Karpas-422 (cell line): ENCODE measurements at regions not wholly inside any gene's neighbourhood (a gene's known extent, or its start where the extent isn't known, plus 50 kb on each side); places are given as distances from the start of the nearest gene placed in this dataset.

Experiments
- DNase-seq: peaks from one replicate; pipeline ENCODE4 v3.0.0-alpha.2; 2015
- H2AFZ ChIP-seq: fragments of 200-600 bp; sonication (generic); 2 replicates; pipeline ENCODE4 v1.6.1; 2014; ENCODE audit warnings: antibody characterized with exemption, low read length, mixed read lengths
- H3K27ac ChIP-seq: fragments of 200-600 bp; sonication (generic); 2 replicates; pipeline ENCODE4 v1.5.1; 2014; ENCODE audit warnings: mild to moderate bottlenecking, low read length, moderate library complexity
- H3K27me3 ChIP-seq: fragments of 200-600 bp; sonication (generic); 2 replicates; pipeline ENCODE4 v1.6.1; 2014; ENCODE audit warnings: low read length, mixed read lengths
- H3K36me3 ChIP-seq: fragments of 200-600 bp; sonication (generic); 2 replicates; pipeline ENCODE4 v1.6.1; 2014; ENCODE audit warnings: low read length, mixed read lengths; ENCODE audit not compliant: insufficient read depth
- H3K4me1 ChIP-seq: fragments of 200-600 bp; sonication (generic); 2 replicates; pipeline ENCODE4 v1.6.1; 2014; ENCODE audit warnings: mild to moderate bottlenecking, low read length, mixed read lengths
- H3K4me2 ChIP-seq: fragments of 200-600 bp; sonication (generic); 2 replicates; pipeline ENCODE4 v1.6.1; 2014; ENCODE audit warnings: low read length, low read depth, mild to moderate bottlenecking; ENCODE audit not compliant: poor library complexity, severe bottlenecking
- H3K4me3 ChIP-seq: fragments of 200-600 bp; sonication (generic); 2 replicates; pipeline ENCODE4 v1.5.1; 2014; ENCODE audit warnings: mild to moderate bottlenecking, antibody characterized with exemption, low read length, mixed read lengths
- H3K79me2 ChIP-seq: fragments of 200-600 bp; sonication (generic); 2 replicates; pipeline ENCODE4 v1.6.1; 2014; ENCODE audit warnings: mild to moderate bottlenecking, low read length, mixed read lengths
- H3K9ac ChIP-seq: fragments of 200-600 bp; sonication (generic); 2 replicates; pipeline ENCODE4 v1.6.0; 2014; ENCODE audit warnings: low read length
- H3K9me2 ChIP-seq: fragments of 200-600 bp; sonication (generic), shearing (Covaris generic); replicated peaks from 2 replicates; pipeline ENCODE4 v1.6.0; 2014; ENCODE audit warnings: mild to moderate bottlenecking, low read length, moderate library complexity; ENCODE audit not compliant: insufficient read depth
- H3K9me3 ChIP-seq: fragments of 300-700, 200-600 bp; sonication (generic); 2 replicates; pipeline ENCODE4 v1.6.1; 2014; ENCODE audit warnings: low read length, mixed read lengths
- H4K20me1 ChIP-seq: fragments of 200-600 bp; sonication (generic); 2 replicates; pipeline ENCODE4 v1.6.1; 2014; ENCODE audit warnings: mild to moderate bottlenecking, antibody characterized with exemption, low read length, low read depth; ENCODE audit not compliant: insufficient read depth

DNA sequence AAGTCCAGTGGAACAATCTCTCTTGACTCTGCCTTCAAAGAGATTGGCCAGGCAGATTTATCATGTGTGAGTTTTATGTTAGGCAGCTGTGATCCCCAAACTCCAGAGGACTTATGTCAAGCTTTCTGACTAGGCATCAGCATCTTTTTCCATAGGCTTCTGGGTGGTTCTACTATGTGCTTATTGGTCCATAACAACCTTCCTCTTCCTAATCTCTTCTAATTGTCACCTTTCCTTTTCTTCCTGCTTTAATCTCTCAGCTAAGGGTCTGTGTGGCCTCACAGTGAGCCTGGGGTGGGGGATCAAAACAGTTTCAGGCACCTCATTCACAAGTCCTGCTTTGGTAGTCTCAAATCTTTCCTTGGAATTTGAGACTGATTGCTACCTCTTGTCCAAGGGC, 170.9 kb upstream of the CHD1 start:
- H3K79me2 ChIP-seq: no peaks in the 10 kb centered on the region
- no peak overlapping the region for H2AFZ ChIP-seq
- no peaks in the 10 kb centered on the region for H4K20me1 ChIP-seq
- no peak overlapping the region for H3K4me2 ChIP-seq
- no peaks in the 10 kb centered on the region for H3K36me3 ChIP-seq
- DNase-seq: no peak
- H3K9ac ChIP-seq: no peak overlapping the region
- no peaks in the 10 kb centered on the region for H3K9me2 ChIP-seq
- no peak overlapping the region for H3K4me3 ChIP-seq
- no peaks in the 10 kb centered on the region for H3K4me1 ChIP-seq
- H3K9me3 ChIP-seq: no peaks in the 10 kb centered on the region
- H3K27ac ChIP-seq: no peak overlapping the region
- no peaks in the 10 kb centered on the region for H3K27me3 ChIP-seq

DNA sequence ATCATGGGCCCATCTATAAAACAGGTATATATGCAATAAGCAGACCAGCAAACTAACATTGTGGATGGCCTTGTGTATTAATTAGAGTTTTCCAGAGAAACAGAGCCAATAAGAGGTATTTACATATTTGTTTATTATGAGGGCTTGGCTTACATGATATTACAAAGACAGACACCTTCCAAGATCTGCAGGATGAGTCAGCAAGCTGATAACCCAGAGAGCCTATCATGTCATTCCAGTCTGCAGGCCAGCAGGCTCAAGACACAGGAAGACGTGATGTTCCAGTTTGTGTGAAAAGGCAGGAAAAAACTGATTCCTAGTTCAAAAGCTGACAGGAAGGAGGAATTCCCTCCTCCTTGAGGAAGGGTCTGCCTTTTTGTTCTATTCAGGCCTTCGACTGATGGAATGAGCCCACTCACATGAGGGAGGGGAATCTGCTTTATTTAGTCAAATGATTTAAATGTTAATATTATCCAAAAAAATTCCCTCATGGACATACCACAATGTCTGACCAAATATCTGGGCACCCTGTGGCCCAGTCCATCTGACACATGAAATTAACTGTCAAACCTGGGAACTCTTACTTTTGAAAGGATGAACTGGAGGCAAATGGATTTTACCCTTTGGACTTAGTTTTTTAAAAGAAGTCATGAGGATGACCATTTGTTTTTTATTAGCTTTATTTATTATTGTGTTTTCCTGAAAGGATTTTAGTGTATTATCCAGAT, 161.2 kb upstream of the CHD1 start:
- no peak overlapping the region for H3K9ac ChIP-seq
- no peaks in the 10 kb centered on the region for H3K9me2 ChIP-seq
- no peaks in the 10 kb centered on the region for H3K9me3 ChIP-seq
- H3K4me2 ChIP-seq: no peak overlapping the region
- H3K36me3 ChIP-seq: no peaks in the 10 kb centered on the region
- no peaks in the 10 kb centered on the region for H3K27me3 ChIP-seq
- no peak overlapping the region for H3K4me3 ChIP-seq
- no peak overlapping the region for H3K27ac ChIP-seq
- no peaks in the 10 kb centered on the region for H4K20me1 ChIP-seq
- no peak for DNase-seq
- H3K4me1 ChIP-seq: no peaks in the 10 kb centered on the region
- H3K79me2 ChIP-seq: no peaks in the 10 kb centered on the region
- no peak overlapping the region for H2AFZ ChIP-seq

DNA sequence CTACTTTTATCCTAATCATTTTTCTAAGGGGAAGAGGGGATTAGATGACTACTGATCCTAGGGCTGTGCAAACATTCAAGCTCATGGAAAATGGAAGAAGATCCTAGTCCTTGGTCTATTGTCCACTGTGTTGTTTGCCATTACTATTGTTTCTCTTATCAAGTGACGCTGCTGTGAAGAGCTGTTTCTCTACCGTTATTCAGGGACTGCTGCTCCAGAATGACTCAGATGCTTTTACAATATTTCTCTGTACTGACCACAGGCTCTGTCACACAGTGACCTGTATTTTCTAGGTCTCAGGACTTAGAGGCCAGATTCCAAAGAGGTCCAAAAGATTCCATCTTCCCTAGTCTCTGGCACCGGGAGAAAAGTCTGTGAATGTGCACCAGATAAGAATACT, 159.5 kb upstream of the CHD1 start:
- H3K27ac ChIP-seq: no peak overlapping the region
- H3K9me3 ChIP-seq: no peaks in the 10 kb centered on the region
- no peaks in the 10 kb centered on the region for H3K36me3 ChIP-seq
- no peak overlapping the region for H2AFZ ChIP-seq
- H3K4me1 ChIP-seq: no peaks in the 10 kb centered on the region
- H3K79me2 ChIP-seq: no peaks in the 10 kb centered on the region
- H3K9ac ChIP-seq: no peak overlapping the region
- no peak for DNase-seq
- H3K9me2 ChIP-seq: no peaks in the 10 kb centered on the region
- no peaks in the 10 kb centered on the region for H4K20me1 ChIP-seq
- H3K4me3 ChIP-seq: no peak overlapping the region
- no peak overlapping the region for H3K4me2 ChIP-seq
- H3K27me3 ChIP-seq: no peaks in the 10 kb centered on the region

DNA sequence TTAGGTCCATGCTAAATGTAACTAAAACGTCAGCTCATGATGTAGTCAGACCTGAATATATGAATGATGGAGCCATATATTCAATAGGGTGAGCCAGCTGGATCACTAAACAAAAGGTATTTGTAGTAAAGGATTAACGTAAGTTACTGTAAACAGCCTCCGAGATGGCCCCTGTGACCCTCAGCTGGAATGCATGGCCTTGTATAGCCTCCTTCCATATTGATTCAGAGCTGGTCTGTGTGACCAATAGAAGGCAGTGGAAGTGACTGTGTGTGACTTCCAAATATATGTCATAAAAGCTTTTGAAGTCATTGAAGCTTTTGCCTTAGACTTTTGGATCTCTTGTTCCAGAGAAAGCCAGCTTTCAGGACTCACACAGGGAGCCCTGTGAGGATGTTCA, 154.4 kb upstream of the CHD1 start:
- no peaks in the 10 kb centered on the region for H3K79me2 ChIP-seq
- H3K9ac ChIP-seq: no peak overlapping the region
- no peak overlapping the region for H3K4me2 ChIP-seq
- no peaks in the 10 kb centered on the region for H4K20me1 ChIP-seq
- no peaks in the 10 kb centered on the region for H3K9me3 ChIP-seq
- no peaks in the 10 kb centered on the region for H3K4me1 ChIP-seq
- no peak overlapping the region for H2AFZ ChIP-seq
- no peak overlapping the region for H3K4me3 ChIP-seq
- no peaks in the 10 kb centered on the region for H3K27me3 ChIP-seq
- DNase-seq: no peak
- H3K9me2 ChIP-seq: no peaks in the 10 kb centered on the region
- no peaks in the 10 kb centered on the region for H3K36me3 ChIP-seq
- no peak overlapping the region for H3K27ac ChIP-seq

DNA sequence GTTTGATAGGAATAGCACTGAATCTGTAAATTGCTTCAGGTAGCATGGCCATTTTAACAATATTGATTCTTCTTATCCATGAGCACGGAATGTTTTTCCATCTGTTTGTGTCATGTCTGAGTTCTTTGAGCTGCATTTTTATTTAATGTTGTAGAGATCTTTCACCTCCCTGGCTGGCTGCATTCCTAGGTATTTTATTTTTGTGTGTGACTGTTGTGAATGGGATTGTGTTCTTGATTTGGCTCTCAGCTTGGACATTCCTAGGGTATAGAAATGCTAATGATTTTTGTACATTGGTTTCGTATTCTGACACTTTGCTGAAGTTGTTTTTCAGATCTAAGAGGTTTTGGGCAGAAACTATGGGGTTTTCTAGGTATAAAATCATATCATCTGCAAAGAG, 152.9 kb upstream of the CHD1 start:
- H3K27me3 ChIP-seq: no peaks in the 10 kb centered on the region
- H2AFZ ChIP-seq: no peak overlapping the region
- H3K9me3 ChIP-seq: no peaks in the 10 kb centered on the region
- no peaks in the 10 kb centered on the region for H4K20me1 ChIP-seq
- DNase-seq: no peak
- H3K9ac ChIP-seq: no peak overlapping the region
- no peaks in the 10 kb centered on the region for H3K36me3 ChIP-seq
- H3K27ac ChIP-seq: no peak overlapping the region
- no peak overlapping the region for H3K4me3 ChIP-seq
- no peaks in the 10 kb centered on the region for H3K4me1 ChIP-seq
- H3K4me2 ChIP-seq: no peak overlapping the region
- H3K9me2 ChIP-seq: no peaks in the 10 kb centered on the region
- H3K79me2 ChIP-seq: no peaks in the 10 kb centered on the region

DNA sequence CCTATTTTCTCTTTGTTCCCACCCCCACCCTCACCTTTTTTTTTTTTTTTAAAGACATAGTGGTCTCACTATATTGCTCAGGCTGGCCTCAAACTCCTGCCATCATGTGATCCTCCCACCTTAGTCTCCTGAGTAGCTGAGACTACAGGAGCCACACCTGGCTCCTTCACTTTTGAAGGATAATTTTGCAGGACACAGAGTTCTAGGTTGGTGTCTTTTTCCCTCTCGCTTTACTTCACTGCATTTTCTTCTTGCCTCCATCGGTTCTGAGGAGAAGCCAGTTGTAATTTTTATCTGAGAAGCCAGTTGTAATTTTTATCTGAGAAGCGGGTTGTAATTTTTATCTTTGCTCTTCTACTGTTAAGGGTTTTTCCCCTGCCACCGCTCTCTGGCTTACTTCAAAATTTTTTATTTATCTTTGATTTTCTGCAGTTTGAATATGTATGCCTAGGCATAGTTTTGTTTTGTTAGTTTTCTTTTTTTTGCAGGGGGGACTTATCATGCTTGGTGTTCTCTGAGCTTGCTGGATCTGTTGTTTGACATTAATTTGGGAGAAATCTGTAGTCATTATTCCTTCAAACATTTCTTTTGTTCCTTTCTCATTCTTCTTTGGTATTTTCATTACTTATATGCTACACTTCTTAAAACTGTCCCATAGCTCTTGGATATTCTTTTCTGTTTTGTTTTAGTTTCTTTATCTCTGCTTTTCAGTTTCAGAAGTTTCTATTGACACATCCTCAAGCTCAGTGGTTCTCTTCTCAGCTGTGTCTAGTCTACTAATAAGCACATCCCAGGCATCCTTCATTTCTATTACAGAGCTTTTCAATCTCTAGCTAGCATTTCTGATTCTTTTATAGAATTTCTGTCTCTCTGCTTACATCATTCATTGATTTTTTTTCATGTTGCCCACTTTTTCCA, 148.2 kb upstream of the CHD1 start:
- H3K9me2 ChIP-seq: no peaks in the 10 kb centered on the region
- H3K4me2 ChIP-seq: no peak overlapping the region
- H3K27ac ChIP-seq: no peak overlapping the region
- no peaks in the 10 kb centered on the region for H3K36me3 ChIP-seq
- H3K4me1 ChIP-seq: no peaks in the 10 kb centered on the region
- H3K27me3 ChIP-seq: no peaks in the 10 kb centered on the region
- no peak overlapping the region for H2AFZ ChIP-seq
- H3K9me3 ChIP-seq: no peaks in the 10 kb centered on the region
- no peak overlapping the region for H3K9ac ChIP-seq
- no peak overlapping the region for H3K4me3 ChIP-seq
- no peaks in the 10 kb centered on the region for H3K79me2 ChIP-seq
- no peak for DNase-seq
- no peaks in the 10 kb centered on the region for H4K20me1 ChIP-seq

DNA sequence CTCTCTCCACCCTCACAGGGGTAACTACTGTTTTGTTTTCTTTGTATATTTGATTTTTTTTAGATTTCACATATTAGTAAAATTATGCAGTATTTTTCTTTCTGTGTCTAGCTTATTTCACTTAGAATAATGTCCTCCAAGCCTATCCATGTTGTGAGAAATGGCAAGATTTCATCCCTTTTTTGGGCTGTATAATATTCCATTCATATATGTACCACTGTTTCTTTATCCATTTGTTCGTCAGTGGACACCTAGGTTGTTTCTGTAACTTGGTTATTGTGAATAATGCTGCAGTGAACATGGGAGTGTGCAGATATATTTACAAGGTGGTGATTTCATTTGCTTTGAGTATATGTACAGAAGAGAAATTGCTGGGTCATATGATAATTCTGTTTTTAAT, 144.0 kb upstream of the CHD1 start:
- no peak for DNase-seq
- no peaks in the 10 kb centered on the region for H4K20me1 ChIP-seq
- H3K4me2 ChIP-seq: no peak overlapping the region
- H3K9me2 ChIP-seq: no peaks in the 10 kb centered on the region
- H3K4me1 ChIP-seq: no peaks in the 10 kb centered on the region
- H3K9ac ChIP-seq: no peak overlapping the region
- H3K27ac ChIP-seq: no peak overlapping the region
- no peaks in the 10 kb centered on the region for H3K79me2 ChIP-seq
- H3K9me3 ChIP-seq: no peaks in the 10 kb centered on the region
- H3K36me3 ChIP-seq: no peaks in the 10 kb centered on the region
- H2AFZ ChIP-seq: no peak overlapping the region
- no peaks in the 10 kb centered on the region for H3K27me3 ChIP-seq
- no peak overlapping the region for H3K4me3 ChIP-seq

DNA sequence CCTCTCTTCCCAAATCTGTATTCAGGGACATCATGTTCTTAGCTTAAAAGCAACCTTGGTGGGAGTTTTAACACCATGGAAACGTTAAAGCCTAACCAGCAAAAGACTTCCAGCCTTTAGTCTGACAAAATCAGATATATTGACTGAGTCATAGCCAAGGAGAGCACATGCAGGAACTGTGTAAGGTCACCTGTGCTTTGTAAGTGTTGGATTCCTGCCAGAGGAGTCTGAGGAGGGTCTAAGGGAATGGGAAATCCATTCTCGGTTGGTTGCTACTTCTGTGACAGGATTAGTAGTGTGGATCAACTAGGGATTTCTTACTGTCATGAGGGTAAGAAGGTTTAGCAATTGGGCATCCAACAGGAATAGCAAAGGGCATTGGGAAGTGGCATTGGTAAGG, 142.0 kb upstream of the CHD1 start:
- Histone ChIP-seq H3K4me2 (no peak overlapping the region), H3K79me2 (no peaks in the 10 kb centered on the region), H3K9ac (no peak overlapping the region), H3K9me3 (no peaks in the 10 kb centered on the region), H3K36me3 (no peaks in the 10 kb centered on the region), H3K9me2 (no peaks in the 10 kb centered on the region), H2AFZ (no peak overlapping the region), H3K27me3 (no peaks in the 10 kb centered on the region), H4K20me1 (no peaks in the 10 kb centered on the region), H3K4me1 (no peaks in the 10 kb centered on the region), H3K27ac (no peak overlapping the region), H3K4me3 (no peak overlapping the region)
- no peak for DNase-seq
